ENCODE measurements at regions not wholly inside any gene's neighbourhood (a gene's known extent, or its start where the extent isn't known, plus 50 kb on each side); places are given as distances from the start of the nearest gene placed in this dataset.

DNA sequence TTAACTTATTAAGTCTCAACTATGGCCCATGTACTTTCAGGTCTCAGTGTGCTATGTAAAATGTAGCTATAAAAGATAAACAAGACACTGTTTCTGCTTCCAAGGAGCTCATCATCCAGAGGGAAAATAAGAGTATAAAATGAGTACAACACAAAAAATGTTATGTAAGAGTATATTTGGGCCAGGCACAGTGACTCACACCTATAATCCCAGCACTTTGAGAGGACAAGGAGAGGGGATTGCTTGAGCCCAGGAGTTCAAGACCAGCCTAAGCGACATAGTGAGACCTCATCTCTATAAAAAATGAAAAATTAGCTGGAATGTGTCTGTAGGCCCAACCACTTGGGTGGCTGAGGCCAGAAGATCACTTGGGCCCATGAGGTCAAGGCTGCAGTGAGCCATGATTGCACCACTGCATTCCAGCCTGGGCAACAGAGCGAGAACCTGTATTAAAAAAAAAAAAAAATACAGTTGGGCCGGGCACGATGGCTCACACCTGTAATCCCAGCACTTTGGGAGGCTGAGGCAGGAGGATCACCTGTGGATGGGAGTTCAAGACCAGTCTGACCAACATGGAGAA is 124.0 kb downstream of the EDN1 start:
- no peak for TF ChIP-seq POLR2A (IDR thresholded peaks at IDR 0.05)
- TF ChIP-seq, protein P1, sequence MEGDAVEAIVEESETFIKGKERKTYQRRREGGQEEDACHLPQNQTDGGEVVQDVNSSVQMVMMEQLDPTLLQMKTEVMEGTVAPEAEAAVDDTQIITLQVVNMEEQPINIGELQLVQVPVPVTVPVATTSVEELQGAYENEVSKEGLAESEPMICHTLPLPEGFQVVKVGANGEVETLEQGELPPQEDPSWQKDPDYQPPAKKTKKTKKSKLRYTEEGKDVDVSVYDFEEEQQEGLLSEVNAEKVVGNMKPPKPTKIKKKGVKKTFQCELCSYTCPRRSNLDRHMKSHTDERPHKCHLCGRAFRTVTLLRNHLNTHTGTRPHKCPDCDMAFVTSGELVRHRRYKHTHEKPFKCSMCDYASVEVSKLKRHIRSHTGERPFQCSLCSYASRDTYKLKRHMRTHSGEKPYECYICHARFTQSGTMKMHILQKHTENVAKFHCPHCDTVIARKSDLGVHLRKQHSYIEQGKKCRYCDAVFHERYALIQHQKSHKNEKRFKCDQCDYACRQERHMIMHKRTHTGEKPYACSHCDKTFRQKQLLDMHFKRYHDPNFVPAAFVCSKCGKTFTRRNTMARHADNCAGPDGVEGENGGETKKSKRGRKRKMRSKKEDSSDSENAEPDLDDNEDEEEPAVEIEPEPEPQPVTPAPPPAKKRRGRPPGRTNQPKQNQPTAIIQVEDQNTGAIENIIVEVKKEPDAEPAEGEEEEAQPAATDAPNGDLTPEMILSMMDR (IDR thresholded peaks at IDR 0.05), result no peak

All from testis (tissue), 2 donors.